HEK293 (cell line): ENCODE measurements at regions not wholly inside any gene's neighbourhood (a gene's known extent, or its start where the extent isn't known, plus 50 kb on each side); places are given as distances from the start of the nearest gene placed in this dataset.

Source experiments
- CTCF ChIA-PET: fragments of 350-600 bp; formaldehyde crosslinking; extraction: SDS; loops from one replicate; lab custom pipeline; 2021; ENCODE audit warnings: antibody characterized with exemption; lab: Yijun Ruan, JAX
- POLR2A ChIA-PET: fragments of 300-600 bp; formaldehyde crosslinking; extraction: SDS; loops from one replicate; lab custom pipeline; 2020; ENCODE audit warnings: antibody characterized with exemption, inconsistent platforms; lab: Yijun Ruan, JAX
- H3K27ac ChIP-seq: fragments of 200-500 bp; sonication (Bioruptor generic); 2 replicates; pipeline ENCODE4 v1.5.1; 2014; ENCODE audit warnings: low read depth, low read length, control low read depth, inconsistent platforms; ENCODE audit errors: extremely low read depth
- H3K36me3 ChIP-seq, 2 experiments: fragments of 200-500 bp in 1 of 2; sonication (Bioruptor generic) in 1 of 2; 1 replicate in 1 of 2; 2 replicates in 1 of 2; pipeline ENCODE4 v1.5.1; 2014 to 2017; ENCODE audit warnings: inconsistent platforms in 2 of 2, low read length in 2 of 2; ENCODE audit not compliant: control insufficient read depth in 2 of 2, insufficient read depth in 1 of 2
- H3K4me1 ChIP-seq: fragments of 200-500 bp; sonication (Bioruptor generic); 2 replicates; pipeline ENCODE4 v1.5.1; 2014; ENCODE audit warnings: mild to moderate bottlenecking, low read length, inconsistent platforms; ENCODE audit not compliant: control insufficient read depth, insufficient read depth
- H3K4me3 ChIP-seq: 2 replicates; pipeline ENCODE4 v1.5.1; 2011; ENCODE audit warnings: low read depth, mild to moderate bottlenecking, control low read depth, low read length, moderate library complexity
- H3K9me3 ChIP-seq: fragments of 200-500 bp; sonication (Bioruptor generic); 2 replicates; pipeline ENCODE4 v1.5.1; 2014; ENCODE audit warnings: low read depth, low read length, inconsistent platforms; ENCODE audit not compliant: control insufficient read depth, insufficient read depth
- BCL11A ChIP-seq: fragments of 450-650 bp; formaldehyde crosslinking; IDR thresholded peaks from 2 replicates; pipeline ENCODE4 v1.5.1; 2016; ENCODE audit warnings: low read depth, missing biosample characterization, missing genetic modification characterization
- BCL6B ChIP-seq: fragments of 450-650 bp; formaldehyde crosslinking; IDR thresholded peaks from 2 replicates; pipeline ENCODE4 v1.5.1; 2017; ENCODE audit warnings: missing biosample characterization, missing genetic modification characterization
- MZF1 ChIP-seq: fragments of 450-650 bp; formaldehyde crosslinking; IDR thresholded peaks from 2 replicates; pipeline ENCODE4 v1.5.1; 2017; ENCODE audit warnings: missing biosample characterization, missing genetic modification characterization, borderline replicate concordance
- OVOL3 ChIP-seq: fragments of 450-650 bp; formaldehyde crosslinking; IDR thresholded peaks from 2 replicates; pipeline ENCODE4 v1.5.1; 2016; ENCODE audit warnings: missing biosample characterization, missing genetic modification characterization
- SP3 ChIP-seq: fragments of 450-650 bp; formaldehyde crosslinking; IDR thresholded peaks from 2 replicates; pipeline ENCODE4 v1.5.1; 2016; ENCODE audit warnings: missing biosample characterization, missing genetic modification characterization
- ZBTB21 ChIP-seq: fragments of 450-650 bp; formaldehyde crosslinking; IDR thresholded peaks from 2 replicates; pipeline ENCODE4 v1.5.1; 2017; ENCODE audit warnings: missing biosample characterization, missing genetic modification characterization
- ZNF23 ChIP-seq: fragments of 450-650 bp; formaldehyde crosslinking; IDR thresholded peaks from 2 replicates; pipeline ENCODE4 v1.5.1; 2016; ENCODE audit warnings: missing biosample characterization, missing genetic modification characterization, borderline replicate concordance
- ZNF239 ChIP-seq: fragments of 450-650 bp; formaldehyde crosslinking; IDR thresholded peaks from 2 replicates; pipeline ENCODE4 v1.5.1; 2016; ENCODE audit warnings: missing biosample characterization, missing genetic modification characterization
- ZNF266 ChIP-seq: fragments of 450-650 bp; formaldehyde crosslinking; IDR thresholded peaks from 2 replicates; pipeline ENCODE4 v1.5.1; 2016; ENCODE audit warnings: missing biosample characterization, missing genetic modification characterization, low read depth
- ZNF274 ChIP-seq, 2 experiments: fragments of 200-500 bp in 1 of 2; fragments of 450-650 bp in 1 of 2; sonication (Bioruptor generic) in 1 of 2; formaldehyde crosslinking in 1 of 2; IDR thresholded peaks; 2 replicates each; pipeline versions ENCODE4 v1.5.1 to v1.6.1; 2014 to 2016; ENCODE audit warnings: borderline replicate concordance in 1 of 2, inconsistent platforms in 1 of 2, low read length in 1 of 2, missing biosample characterization in 1 of 2, missing genetic modification characterization in 1 of 2
- ZNF335 ChIP-seq: fragments of 450-650 bp; formaldehyde crosslinking; conservative IDR thresholded peaks from 2 replicates; pipeline ENCODE4 v1.5.1; 2016; ENCODE audit warnings: missing biosample characterization, missing genetic modification characterization
- ZNF404 ChIP-seq: fragments of 450-650 bp; formaldehyde crosslinking; IDR thresholded peaks from 2 replicates; pipeline ENCODE4 v1.5.1; 2017; ENCODE audit warnings: missing biosample characterization, missing genetic modification characterization
- ZNF426 ChIP-seq: fragments of 450-650 bp; formaldehyde crosslinking; IDR thresholded peaks from 2 replicates; pipeline ENCODE4 v1.5.1; 2017; ENCODE audit warnings: missing biosample characterization, missing genetic modification characterization, mild to moderate bottlenecking, inconsistent platforms, moderate library complexity
- ZNF518A ChIP-seq: fragments of 450-650 bp; formaldehyde crosslinking; conservative IDR thresholded peaks from 2 replicates; pipeline ENCODE4 v1.5.1; 2016; ENCODE audit warnings: low read depth, missing biosample characterization, missing genetic modification characterization
- ZNF692 ChIP-seq: fragments of 450-650 bp; formaldehyde crosslinking; IDR thresholded peaks from 2 replicates; pipeline ENCODE4 v1.5.1; 2016; ENCODE audit warnings: missing biosample characterization, missing genetic modification characterization
- ZSCAN30 ChIP-seq: fragments of 450-650 bp; IDR thresholded peaks from 2 replicates; pipeline ENCODE4 v1.5.1; 2018; ENCODE audit warnings: missing biosample characterization, mild to moderate bottlenecking, missing genetic modification characterization, moderate library complexity
- TF ChIP-seq, protein P1 (sequence below): fragments of 450-650 bp; formaldehyde crosslinking; IDR thresholded peaks from 2 replicates; pipeline ENCODE4 v1.5.1; 2016; ENCODE audit warnings: missing biosample characterization, missing genetic modification characterization, low read depth

- TF ChIP-seq ZNF692 (tag by site-specific recombination): peak; percentile 82
- TF ChIP-seq ZSCAN30: peak; percentile 49; the same call in 1 of the 2 replicates
- TF ChIP-seq ZNF404 (tag by site-specific recombination): no peak
- no peak for TF ChIP-seq SP3 (tag by site-specific recombination)
- TF ChIP-seq, protein P1, sequence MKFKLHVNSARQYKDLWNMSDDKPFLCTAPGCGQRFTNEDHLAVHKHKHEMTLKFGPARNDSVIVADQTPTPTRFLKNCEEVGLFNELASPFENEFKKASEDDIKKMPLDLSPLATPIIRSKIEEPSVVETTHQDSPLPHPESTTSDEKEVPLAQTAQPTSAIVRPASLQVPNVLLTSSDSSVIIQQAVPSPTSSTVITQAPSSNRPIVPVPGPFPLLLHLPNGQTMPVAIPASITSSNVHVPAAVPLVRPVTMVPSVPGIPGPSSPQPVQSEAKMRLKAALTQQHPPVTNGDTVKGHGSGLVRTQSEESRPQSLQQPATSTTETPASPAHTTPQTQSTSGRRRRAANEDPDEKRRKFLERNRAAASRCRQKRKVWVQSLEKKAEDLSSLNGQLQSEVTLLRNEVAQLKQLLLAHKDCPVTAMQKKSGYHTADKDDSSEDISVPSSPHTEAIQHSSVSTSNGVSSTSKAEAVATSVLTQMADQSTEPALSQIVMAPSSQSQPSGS (tag by site-specific recombination): peak; percentile 45; the same call in 1 of the 2 replicates
- no peak for TF ChIP-seq ZNF23 (tag by site-specific recombination)
- no peak for TF ChIP-seq ZNF266
- peak; percentile 86 for TF ChIP-seq BCL6B (tag by site-specific recombination)
- no peak for TF ChIP-seq ZNF274 (IDR thresholded peaks at IDR 0.05; ENCODE audit: low read length)
- TF ChIP-seq ZNF274 (tag by site-specific recombination; IDR thresholded peaks at IDR 0.05; ENCODE audit: borderline replicate concordance): no peak
- TF ChIP-seq ZNF335: no peak
- no peak for TF ChIP-seq MZF1 (tag by site-specific recombination)
Observed at GRCh38 chr9:1462626-1463308, 412.6 kb downstream of the DMRT2 start (continued).

GRCh38 chr9:1469996-1470395, 419.8 kb downstream of the DMRT2 start:
- POLR2A ChIA-PET: no interaction called here
- Histone ChIP-seq H3K9me3 (no peaks in the 10 kb centered on the region), H3K4me1 (no peaks in the 10 kb centered on the region), H3K4me3 (no peak overlapping the region), H3K36me3 (no peaks in the 10 kb centered on the region), H3K27ac (no peak overlapping the region)
- CTCF ChIA-PET: no interaction called here
- TF ChIP-seq ZNF426 (tag by site-specific recombination): no peak

DNA sequence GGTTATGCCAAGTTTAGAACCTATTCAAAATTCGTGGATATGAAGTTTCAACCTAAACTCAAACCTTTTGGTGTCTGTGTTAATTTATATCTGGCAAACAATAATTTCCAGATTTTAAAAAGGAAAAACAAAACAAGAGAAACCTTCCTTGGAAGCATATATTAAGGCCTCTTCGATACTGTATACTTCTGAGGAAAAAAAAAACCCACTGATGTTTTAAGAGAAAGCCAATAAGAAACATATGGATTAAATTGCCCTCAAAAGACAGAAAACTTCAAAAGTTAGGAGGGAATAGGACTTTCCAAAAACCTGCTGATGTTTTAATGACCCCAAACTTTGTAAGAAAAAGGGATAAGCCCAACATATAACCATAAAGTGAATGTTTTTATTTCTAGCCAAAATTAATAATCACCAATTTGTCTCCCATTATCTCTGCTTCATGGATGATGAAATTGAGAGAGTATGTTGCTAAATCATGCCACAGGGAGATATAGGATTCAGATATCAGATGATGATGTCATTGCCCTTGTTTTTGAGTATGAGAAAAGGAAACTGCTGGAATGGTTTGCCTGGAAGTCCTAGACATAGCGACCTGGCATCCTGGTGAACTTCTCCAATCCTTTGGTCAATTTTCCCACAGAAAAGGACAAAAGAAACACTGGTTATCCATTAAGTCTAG, 423.9 kb downstream of the DMRT2 start:
- CTCF ChIA-PET: interaction anchor here (1.1 to 1.5 kb wide), 2 partner anchors 13 kb away, joined by 3 to 5 read pairs; no protein-coding TSS in a partner anchor
- H3K27ac ChIP-seq: 0 out of 2 replicates have a peak overlapping the region, but pooled peaks have one; percentile 28
- POLR2A ChIA-PET: interaction anchor here (1.2 kb wide), 1 partner anchor 15 kb away, joined by 3 read pairs; no protein-coding TSS in a partner anchor
- no peak overlapping the region for H3K4me3 ChIP-seq
- H3K9me3 ChIP-seq: no peaks in the 10 kb centered on the region
- TF ChIP-seq, protein P1 (tag by site-specific recombination): peak; percentile 87
- TF ChIP-seq ZBTB21 (tag by site-specific recombination) (peak; percentile 20; the same call in 1 of the 2 replicates), OVOL3 (tag by site-specific recombination) (no peak), BCL11A (no peak), ZNF239 (tag by site-specific recombination) (no peak), ZNF518A (tag by site-specific recombination) (peak; percentile 22; the same call in 1 of the 2 replicates)
- no peaks in the 10 kb centered on the region for H3K4me1 ChIP-seq
- H3K36me3 ChIP-seq: no peaks in the 10 kb centered on the region
